ENCODE measurements at regions not wholly inside any gene's neighbourhood (a gene's known extent, or its start where the extent isn't known, plus 50 kb on each side); places are given as distances from the start of the nearest gene placed in this dataset.
"Not testable (repeated sequence)": the region's sequence is repeated elsewhere in the genome, so short reads cannot be mapped to it uniquely, and the experiment has no call there.

- not testable (repeated sequence) for TF ChIP-seq ELF1 (IDR thresholded peaks at IDR 0.05; ENCODE audit: borderline replicate concordance, low read depth); CTCF (IDR thresholded peaks at IDR 0.05 in 2 of 3, conservative IDR thresholded peaks at IDR 0.05 in 1 of 3; ENCODE audit: borderline replicate concordance in 1 of 3, insufficient read depth in 1 of 3, low read depth in 2 of 3, low read length in 2 of 3); SRF (IDR thresholded peaks at IDR 0.05; ENCODE audit: low read depth); SIN3A (IDR thresholded peaks at IDR 0.05; ENCODE audit: low read depth); CEBPB (IDR thresholded peaks at IDR 0.05; ENCODE audit: low read depth); SP1 (IDR thresholded peaks at IDR 0.05; ENCODE audit: low read depth); JUND (IDR thresholded peaks at IDR 0.05); EGR1 (IDR thresholded peaks at IDR 0.05; ENCODE audit: low read depth); EZH2phosphoT487 (IDR thresholded peaks at IDR 0.05; ENCODE audit: borderline replicate concordance); TCF7L2 (IDR thresholded peaks at IDR 0.05; ENCODE audit: borderline replicate concordance, extremely low read depth, insufficient read depth, insufficient read length); POLR2A (IDR thresholded peaks at IDR 0.05; ENCODE audit: borderline replicate concordance, extremely low read depth, insufficient read depth, insufficient read length); YY1 (IDR thresholded peaks at IDR 0.05; ENCODE audit: extremely low read depth, insufficient replicate concordance, low read depth, low read length)
- TF ChIP-seq, protein P1, sequence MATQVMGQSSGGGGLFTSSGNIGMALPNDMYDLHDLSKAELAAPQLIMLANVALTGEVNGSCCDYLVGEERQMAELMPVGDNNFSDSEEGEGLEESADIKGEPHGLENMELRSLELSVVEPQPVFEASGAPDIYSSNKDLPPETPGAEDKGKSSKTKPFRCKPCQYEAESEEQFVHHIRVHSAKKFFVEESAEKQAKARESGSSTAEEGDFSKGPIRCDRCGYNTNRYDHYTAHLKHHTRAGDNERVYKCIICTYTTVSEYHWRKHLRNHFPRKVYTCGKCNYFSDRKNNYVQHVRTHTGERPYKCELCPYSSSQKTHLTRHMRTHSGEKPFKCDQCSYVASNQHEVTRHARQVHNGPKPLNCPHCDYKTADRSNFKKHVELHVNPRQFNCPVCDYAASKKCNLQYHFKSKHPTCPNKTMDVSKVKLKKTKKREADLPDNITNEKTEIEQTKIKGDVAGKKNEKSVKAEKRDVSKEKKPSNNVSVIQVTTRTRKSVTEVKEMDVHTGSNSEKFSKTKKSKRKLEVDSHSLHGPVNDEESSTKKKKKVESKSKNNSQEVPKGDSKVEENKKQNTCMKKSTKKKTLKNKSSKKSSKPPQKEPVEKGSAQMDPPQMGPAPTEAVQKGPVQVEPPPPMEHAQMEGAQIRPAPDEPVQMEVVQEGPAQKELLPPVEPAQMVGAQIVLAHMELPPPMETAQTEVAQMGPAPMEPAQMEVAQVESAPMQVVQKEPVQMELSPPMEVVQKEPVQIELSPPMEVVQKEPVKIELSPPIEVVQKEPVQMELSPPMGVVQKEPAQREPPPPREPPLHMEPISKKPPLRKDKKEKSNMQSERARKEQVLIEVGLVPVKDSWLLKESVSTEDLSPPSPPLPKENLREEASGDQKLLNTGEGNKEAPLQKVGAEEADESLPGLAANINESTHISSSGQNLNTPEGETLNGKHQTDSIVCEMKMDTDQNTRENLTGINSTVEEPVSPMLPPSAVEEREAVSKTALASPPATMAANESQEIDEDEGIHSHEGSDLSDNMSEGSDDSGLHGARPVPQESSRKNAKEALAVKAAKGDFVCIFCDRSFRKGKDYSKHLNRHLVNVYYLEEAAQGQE (IDR thresholded peaks at IDR 0.05; ENCODE audit: low read depth), result not testable (repeated sequence)
- TF ChIP-seq, protein P2, sequence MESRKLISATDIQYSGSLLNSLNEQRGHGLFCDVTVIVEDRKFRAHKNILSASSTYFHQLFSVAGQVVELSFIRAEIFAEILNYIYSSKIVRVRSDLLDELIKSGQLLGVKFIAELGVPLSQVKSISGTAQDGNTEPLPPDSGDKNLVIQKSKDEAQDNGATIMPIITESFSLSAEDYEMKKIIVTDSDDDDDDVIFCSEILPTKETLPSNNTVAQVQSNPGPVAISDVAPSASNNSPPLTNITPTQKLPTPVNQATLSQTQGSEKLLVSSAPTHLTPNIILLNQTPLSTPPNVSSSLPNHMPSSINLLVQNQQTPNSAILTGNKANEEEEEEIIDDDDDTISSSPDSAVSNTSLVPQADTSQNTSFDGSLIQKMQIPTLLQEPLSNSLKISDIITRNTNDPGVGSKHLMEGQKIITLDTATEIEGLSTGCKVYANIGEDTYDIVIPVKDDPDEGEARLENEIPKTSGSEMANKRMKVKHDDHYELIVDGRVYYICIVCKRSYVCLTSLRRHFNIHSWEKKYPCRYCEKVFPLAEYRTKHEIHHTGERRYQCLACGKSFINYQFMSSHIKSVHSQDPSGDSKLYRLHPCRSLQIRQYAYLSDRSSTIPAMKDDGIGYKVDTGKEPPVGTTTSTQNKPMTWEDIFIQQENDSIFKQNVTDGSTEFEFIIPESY (IDR thresholded peaks at IDR 0.05; ENCODE audit: extremely low read depth, insufficient replicate concordance, low read length), result not testable (repeated sequence)
Measured at GRCh38 chr3:151511433-151511832, 50.6 kb upstream of the IGSF10 start.

Measured in HCT116 (cell line).